Stromal cell of bone marrow (primary cell): ENCODE measurements at regions not wholly inside any gene's neighbourhood (a gene's known extent, or its start where the extent isn't known, plus 50 kb on each side); places are given as distances from the start of the nearest gene placed in this dataset.
A peak's percentile ranks its signal among the peaks of the same experiment; 100 is the strongest.

ENCODE experiments used
- DNase-seq: peaks from one replicate; pipeline ENCODE4 v3.0.0-alpha.2; 2012; ENCODE audit warnings: low read depth

DNA sequence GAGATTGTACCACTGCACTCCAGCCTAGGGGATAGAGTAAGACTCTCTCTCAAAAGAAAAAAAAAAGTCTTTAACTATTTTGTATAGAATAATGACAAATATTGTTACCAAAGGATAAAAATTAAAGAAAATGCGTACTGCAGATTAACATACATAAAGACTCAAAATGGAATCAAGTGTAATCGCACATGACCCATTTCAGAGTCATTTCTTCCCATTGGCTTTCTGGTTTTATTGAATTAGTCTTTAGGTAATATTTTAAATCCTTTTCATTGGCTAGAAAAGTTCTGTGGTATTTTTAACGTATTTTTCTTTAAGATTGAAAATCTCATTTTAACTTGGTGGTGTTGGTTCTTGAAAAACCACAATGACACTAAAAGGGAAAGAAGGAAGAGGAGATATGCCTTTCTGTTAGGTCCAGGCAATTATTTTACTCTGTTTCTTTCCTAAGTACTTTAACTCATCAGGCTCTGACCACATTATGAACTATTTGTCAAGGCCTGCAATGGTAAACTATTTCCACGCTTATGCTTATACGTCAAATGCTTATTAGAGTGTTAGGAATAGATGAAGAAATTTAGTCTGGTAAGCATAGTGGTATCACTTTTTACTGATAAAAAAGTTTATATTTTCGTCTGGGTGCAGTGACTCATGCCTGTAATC is 52.3 kb downstream of the PLEKHG1 start:
- DNase-seq = no peak

DNA sequence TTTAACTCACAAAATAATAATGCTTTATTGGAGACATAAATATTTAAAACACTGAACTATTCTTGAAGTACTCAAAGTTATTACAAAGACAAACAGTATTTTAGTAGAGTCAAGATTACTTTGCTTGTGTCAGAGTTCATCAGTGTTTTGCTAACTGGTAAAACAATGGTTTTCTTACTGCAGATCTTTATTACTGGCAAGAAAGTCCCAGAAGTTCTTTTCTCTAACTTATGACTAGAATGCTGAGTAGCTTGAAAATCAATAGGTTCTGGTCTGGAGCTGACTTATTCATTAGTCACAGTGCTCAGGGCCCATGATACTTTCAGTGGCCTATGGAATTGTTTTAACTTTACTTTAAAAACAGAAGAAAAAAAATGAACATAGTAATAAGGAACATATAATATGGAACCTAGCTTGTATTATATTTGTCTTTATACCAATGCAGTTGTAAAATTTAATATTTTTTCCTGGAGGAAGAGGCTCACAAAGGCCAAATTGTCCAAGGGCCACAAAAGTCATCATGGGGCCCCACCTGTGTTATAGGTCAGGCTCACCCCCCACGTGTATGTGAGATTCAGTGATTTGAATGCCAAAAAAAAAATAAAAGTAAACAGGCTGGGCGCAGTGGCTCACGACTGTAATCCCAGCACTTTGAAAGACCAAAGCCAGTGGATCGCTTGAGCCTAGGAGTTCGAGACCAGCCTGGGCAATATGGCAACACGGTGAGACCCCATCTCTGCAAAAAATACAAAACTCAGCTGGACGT is 53.3 kb downstream of the PLEKHG1 start:
- DNase-seq = peak; percentile 39

DNA sequence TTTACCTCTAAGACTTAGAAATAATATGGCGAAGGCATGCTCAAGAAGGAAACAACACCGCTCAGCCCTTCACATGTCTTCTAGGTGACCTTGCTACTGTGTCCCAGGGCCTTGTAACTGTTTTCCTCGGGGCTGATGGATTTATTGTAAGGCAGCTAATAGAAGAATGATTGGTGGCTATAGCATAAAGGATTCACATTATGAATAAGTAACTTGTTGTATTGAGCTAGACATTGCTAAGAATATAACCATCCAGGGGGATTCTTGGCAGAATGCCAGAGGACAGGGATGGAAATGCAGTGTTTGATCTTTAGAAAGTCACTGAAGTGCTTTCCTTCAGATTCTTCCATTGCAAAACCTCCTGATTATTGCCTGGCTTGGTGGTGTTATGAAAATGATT is 54.9 kb downstream of the PLEKHG1 start:
- DNase-seq = no peak

DNA sequence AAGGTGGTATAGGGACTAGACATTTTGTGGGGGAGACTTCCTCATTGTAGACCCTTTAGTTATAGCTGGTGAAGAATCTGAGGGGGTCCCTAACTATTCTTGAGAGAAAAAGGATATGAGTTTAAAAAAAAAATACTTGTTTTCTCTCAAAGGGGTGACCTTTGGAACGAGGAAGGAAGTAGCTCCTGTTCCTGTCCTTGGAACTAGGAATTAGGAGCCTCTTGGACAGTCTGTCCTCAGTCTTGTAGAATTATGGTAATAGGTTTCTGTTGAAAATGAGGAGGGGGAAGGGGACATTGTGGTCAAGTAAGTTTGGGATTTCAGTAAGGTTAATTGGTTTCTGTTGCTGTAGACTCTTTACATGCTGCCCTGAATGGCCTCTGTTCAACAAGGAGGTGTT is 56.5 kb downstream of the PLEKHG1 start:
- no peak for DNase-seq

DNA sequence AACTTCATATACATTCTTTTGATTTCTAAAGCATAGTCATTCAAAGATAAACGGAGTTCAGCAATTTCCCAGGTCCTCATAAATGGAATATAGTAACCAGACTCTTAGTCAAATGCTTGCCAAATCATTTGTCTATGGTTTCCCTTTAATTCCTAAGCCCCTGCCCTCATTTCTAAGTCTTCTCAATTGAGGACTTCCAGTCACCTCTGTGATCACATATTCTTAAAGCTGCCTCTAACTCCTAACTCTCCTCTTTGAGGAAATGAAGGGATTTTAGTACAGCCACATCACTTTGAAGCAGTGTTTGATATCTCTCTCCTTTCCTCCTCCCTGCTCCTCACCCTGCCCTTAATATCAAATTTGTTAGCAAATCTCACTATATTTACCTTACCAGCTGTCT is 58.7 kb downstream of the PLEKHG1 start:
- DNase-seq = no peak

DNA sequence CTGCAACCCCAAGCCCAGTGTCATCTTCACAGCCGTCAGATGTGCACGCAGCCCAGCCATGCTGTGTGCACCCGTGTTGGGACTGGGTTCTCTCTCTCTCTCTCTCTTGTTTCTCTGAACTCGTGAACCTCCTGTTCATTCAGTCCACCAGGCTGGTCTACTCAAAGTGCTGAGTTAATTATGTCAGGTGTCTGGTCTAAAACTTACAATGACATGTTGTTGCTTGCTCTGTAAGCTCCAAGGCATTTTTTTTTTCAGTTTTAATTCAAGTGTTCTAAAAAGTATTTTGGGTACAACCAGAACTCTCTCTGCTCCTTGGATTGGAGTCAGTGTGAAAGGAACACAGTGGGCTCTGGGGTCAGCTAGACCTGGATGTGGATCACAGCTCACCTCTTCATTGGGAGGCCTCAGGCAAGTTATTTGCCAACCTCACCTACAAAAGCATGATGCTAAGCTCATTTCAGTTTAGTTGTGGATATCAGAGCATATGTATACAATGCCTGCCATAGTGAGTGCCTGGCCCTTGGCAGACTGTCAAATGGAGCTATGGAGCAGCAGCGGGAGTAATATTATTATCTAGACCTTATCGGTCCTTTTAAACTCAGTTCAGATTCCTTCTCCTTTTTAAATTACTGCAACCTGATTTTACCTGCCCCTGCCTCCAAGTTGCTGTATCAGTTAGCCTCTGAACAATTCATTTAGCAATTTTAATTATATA is 59.5 kb downstream of the PLEKHG1 start:
- DNase-seq = no peak

DNA sequence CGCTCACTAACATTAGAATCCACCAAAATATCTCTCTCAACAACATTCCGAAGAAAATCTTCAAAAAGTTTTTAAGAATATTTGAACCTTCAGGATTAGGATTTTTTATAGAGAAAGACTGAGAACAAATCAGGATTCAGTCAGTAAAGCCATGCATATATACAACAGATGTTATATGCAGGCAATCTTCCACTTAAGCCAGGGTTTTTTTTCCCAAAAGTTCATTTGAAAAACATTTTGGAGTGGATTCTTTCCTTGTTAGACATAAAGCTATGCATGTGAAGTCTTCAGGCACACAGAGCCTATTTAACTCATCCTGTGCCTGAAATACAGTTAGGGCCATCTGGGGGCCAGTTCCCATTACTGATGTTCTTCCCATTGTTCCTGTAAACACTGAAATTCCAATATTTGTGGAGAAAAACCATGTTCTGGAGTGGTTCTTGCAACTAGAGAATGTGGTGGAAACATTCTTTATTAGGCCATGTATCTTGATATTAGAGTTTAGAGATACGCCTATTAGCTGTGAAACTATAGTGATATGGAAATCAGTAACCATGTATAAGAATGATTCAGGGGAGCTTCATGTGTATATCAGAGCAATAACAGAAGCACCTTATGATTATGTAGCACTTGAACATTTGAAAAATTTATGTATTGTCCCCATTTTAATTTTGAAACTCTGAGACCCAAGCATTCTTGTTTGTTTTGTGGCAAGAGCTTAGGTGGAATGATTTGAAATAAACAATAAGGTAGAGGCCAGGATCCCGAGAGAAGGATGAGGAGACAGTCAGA is 61.7 kb downstream of the PLEKHG1 start:
- DNase-seq = no peak

DNA sequence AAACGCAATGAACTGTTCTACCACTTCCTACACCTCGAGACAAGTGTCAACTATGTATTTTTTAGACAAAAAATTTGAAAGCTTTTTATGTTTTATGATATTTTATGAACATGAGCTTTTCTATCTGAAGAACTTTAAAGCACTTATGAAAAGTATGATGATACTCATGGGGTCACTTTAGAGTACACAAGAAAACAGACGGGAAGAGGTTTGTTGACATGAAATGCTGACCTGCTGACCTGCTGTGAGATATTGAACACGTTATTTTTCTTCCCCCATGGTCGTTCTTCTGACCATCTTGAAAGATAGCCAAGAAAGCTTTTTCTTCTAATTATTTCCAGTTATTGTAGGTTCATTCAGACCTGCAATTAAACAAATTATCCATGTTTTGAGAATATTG is 63.1 kb downstream of the PLEKHG1 start:
- no peak for DNase-seq

DNA sequence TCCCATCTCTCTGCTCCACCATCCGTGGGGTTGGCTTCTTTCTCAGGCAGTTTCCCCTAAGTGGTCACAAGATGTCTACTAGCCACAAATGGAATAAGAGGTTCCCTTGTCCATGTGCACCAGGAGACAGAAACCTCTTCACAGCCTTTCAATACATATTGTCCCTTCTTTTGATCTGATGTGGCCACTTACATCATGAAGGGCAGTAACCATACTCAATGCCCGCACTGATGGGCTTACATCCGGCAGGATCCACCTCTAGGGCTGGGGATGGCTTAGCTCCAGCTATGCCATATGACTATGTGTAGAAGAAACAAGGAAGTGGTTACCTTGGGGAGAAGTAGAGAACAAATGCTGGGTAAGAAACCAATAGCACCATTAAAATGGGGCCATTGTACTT is 64.4 kb downstream of the PLEKHG1 start:
- DNase-seq = no peak

DNA sequence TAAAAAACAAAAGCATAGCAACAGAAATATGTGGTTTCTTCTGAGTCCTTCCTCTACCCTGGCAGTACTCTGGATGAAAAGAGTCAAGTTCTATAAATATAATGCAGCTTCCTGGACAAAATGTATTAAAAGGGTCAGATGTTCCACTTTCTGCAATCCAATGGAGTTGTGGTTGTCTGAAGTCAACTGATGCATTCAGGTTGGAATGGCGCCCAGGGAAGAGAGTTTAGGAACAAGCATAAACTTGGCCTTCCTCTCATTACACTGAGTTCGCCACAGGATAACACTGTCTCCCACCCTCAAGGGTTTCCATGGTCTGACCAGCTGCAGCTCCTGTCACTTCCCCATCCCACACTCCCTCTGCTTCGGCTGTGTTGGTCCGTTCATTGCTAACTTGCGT is 66.4 kb downstream of the PLEKHG1 start:
- no peak for DNase-seq

DNA sequence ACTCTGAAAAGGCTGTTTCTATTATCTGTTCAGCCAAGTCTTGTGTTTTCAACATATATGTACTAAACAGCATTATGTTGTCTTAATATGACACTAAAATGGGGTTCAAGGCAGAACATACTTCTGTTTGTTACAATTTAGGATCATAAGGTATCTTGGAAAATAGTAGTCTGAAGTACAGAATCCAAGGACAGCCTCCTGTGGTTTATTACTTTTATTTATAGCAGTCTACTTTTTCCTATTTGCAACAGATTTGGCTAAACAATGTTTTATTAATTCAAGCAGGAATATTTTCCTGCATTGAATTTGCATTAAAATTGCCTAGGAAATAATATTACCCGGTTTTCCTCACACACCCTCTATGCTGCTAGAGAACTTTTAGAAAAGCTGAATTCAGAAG is 67.7 kb downstream of the PLEKHG1 start:
- DNase-seq = no peak

DNA sequence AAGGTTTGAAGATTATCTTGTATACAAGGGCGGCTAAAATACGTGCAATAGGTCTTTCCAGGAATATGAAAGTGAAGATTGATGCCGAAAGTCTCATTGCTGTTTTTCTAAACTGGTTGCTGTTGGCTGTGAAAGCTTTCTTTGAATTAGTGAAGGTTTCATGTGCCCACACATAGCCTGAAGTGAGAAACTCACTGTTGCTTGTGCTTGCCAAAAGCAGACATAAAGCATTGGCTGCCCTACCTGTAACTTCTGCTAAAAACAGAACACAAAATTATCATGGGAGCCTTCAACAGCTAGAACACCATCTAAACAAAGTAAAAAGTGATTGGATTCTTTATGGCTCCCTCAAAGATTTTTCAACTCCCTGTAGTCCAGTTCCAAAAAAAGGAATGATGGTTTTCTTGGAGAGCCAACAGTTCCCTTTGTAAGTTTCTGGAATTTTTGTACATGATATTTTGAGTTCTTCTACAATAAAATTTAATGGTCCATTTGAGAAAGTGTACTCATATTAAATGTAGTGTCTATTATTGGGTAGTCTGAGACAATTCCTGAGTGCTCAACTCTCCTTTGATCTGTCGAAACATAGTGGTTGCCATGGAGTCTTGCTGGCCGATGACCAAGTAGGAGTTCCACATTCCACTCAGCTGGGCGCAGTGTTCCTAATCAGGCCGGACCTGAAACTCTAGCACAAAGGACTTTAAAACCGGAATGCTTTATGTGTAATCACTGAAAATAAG is 68.5 kb downstream of the PLEKHG1 start:
- DNase-seq = peak; percentile 75

DNA sequence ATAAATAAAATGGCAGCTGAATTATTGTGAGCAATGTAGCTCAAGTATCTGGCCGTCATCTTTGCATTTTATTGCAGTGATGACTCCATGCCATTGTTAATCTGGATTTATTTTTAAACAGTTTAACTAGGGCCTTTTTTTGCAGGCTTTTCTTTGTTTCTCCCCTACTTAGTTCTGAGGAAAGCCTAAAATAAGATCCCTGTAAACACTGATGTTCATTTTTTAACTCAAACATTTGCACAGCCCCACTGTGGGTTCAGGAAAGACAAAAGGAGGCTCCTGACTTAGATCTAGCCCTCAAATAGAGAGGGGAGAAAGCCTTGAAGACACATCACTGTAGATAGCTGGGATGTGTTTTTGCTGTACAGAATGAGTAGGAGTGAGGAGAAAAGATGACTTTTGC is 69.2 kb downstream of the PLEKHG1 start:
- no peak for DNase-seq

DNA sequence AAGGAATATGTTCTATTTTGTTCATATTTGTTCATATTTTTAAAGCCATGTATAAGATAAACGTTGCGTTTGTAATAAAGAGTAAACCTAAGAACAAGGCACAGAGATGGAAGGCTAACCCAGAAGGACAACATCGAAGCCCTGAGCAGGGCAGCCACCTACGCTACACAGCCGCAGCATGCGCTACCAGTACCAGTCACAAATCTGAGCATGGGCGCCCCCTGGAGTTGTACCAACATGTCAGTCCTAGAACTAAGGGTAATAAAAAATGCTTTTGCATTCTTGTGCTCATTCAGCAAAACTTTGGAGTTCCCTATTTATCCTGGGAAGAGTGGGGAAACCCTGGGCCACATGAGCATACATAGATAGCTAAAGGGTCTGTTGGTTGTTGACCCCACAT is 70.6 kb downstream of the PLEKHG1 start:
- no peak for DNase-seq

DNA sequence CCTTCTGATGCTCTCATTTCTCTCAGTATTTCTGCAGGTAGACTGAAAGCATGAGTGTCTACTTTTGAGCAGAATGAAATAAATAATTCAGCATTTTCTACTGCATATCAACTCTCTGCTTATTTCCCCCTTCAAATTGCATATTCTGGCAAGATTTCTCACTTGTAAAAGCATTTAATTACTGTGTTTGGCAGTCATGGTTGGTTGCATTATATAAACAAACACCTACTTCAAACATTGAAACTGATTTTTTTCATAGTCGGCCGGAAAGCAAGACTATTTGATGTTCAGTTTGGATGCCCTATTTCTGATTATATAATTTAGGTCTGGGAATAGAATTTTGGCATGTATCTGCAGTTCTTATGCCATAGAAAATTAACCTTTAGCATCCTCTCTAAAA is 73.1 kb downstream of the PLEKHG1 start:
- no peak for DNase-seq

DNA sequence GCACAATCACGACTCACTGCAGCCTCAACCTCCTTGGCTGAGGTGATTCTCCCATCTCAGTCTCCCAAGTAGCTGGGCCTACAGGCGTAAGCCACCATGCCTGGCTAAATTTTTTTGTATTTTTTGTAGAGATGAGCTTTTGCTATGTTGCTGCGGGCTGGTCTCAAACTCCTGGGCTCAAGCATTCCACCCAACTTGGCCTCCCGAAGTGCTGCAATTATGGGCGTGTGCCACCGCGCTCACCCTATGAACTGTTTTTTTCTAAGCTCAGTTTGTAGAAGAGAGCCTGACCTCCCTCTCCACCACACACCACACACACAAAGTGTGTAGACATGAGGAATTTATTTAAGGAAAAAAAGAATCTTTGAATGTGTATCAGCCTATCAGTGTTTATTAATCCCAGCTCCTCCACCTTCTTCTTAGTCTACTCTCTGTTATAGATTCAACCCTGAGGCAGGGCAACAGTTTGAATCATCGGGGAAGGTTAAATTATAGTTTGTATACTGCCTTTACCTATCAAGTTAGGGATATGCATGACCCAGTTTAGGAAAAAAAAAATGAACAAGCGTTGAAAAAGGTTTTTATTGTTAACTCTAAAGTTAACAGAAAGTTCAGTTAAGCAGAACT is 74.1 kb downstream of the PLEKHG1 start:
- no peak for DNase-seq

DNA sequence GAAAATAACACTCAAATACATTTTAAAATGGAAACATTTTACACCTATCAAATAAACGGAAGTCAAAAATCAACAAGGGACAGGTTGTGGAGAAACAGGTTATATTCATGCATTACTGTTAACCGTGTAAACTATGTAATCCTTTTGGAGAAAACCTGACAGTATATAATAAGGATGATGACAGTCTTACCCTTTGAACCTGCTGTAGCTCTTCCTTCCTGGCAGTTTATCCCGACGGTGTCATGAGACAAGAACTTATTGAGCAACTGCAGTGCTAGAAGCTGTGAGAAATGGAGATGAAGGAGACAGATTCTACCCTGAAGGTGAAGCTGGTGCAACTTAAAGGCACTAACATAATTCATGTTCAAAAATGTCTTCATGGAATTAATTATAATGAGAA is 76.7 kb downstream of the PLEKHG1 start:
- no peak for DNase-seq

DNA sequence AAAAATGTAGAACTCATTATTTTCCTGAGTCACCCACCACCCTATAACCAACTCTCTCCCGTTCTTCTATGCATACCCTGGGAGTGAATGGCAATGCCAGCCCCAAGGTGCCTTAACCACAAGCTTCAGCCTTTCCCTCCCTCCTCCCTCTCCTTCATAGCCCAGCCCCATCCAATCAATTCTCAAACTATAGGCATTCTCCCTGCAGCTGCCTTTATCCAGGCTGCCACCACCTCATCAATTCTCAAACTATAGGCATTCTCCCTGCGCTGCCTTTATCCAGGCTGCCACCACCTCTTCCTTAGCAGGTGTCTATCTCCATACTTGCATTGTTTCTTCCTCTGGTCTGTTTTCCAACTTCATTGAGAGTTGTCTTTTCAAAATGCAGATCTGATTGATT is 77.1 kb downstream of the PLEKHG1 start:
- no peak for DNase-seq

DNA sequence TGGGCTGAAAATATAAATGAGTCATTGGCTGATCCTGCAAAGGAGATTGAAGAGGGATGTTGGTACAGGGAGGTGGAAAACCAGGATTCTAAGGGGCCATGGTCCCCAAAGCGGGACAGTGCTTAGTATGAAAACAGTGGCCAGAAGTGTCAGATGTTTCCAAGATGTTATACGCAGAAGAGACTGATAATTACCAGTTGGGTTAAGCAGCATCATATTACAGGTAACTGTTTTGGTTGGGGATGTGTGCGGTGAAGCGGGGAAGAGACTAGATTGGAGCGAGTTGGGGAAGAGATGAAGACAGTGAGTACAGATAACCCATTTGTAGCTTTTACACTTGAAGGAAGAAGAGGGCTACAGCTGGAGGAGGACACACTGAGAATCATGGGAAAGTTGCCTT is 80.8 kb downstream of the PLEKHG1 start:
- DNase-seq = no peak

DNA sequence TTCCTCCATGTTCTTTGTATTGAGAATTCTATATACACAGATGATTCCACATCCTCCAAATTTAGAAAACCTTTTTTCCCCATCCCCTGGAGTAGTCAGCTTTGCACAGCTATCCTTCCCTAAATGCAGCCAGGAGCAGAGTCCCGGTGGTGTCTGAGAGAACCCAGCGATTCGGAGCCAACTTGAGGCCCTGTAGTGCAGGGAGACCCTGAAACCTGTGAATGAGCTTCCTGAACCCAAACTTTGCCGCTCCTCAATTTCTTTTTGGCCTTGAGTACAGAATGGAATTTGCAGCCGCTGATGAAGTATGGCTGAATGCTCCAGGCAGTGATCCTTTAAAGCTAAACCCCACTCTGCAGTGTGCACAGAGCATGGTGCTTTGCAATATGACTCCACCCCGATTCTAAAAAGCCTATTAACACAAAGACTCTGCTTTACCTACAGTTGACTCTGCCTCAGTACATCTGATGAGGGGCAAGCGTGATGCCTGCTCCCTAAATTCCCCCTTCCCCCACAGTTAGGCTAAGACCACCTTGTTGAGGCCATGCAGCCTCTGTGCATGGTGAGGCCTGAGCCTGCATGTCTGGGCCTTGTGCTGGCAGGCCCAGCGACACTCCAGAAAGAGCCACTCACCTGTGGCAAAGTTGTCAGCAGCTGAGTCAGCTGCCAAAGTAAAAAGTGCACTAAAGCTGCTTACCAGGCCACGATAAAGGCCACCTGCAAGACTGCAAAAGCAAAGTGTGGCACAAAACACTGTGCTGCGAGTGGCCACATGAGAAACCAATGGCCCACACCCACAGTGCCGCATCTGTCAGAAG is 82.1 kb downstream of the PLEKHG1 start:
- no peak for DNase-seq
